SK-N-SH (cell line): ENCODE measurements at regions not wholly inside any gene's neighbourhood (a gene's known extent, or its start where the extent isn't known, plus 50 kb on each side); places are given as distances from the start of the nearest gene placed in this dataset.

Experiments used
- CTCF ChIA-PET: fragments of 300-600, 350-600 bp; formaldehyde crosslinking; extraction: SDS; loops from one replicate; lab custom pipeline; 2021; lab: Yijun Ruan, JAX
- POLR2A ChIA-PET: fragments of 350-600 bp; sonication (Branson Sonifier 250); formaldehyde crosslinking; extraction: SDS; loops from one replicate; lab custom pipeline; 2020; ENCODE audit warnings: antibody characterized with exemption, inconsistent platforms; lab: Yijun Ruan, JAX
- DNase-seq: peaks from one replicate; pipeline ENCODE4 v3.0.0; 2012
- H2AFZ ChIP-seq: fragments of 200-600 bp; sonication (generic); 2 replicates; pipeline ENCODE4 v1.8.1; 2016; ENCODE audit warnings: antibody characterized with exemption, mild to moderate bottlenecking, low read depth
- H3F3A ChIP-seq: fragments of 200-600 bp; sonication (generic); replicated peaks from 2 replicates; pipeline ENCODE3; 2016; ENCODE audit warnings: antibody characterized with exemption, mild to moderate bottlenecking; ENCODE audit not compliant: insufficient read depth
- H3K27ac ChIP-seq, 2 experiments: fragments of 200-500 bp in 1 of 2; fragments of 200-600 bp in 1 of 2; sonication (Bioruptor generic) in 1 of 2; sonication (generic), shearing (Covaris generic) in 1 of 2; 2 replicates each; pipeline versions ENCODE4 v1.5.1 to v1.6.1; 2014 to 2016; ENCODE audit warnings: low read depth in 2 of 2, inconsistent platforms in 1 of 2, low read length in 1 of 2, mild to moderate bottlenecking in 1 of 2, mixed read lengths in 1 of 2
- H3K27me3 ChIP-seq: fragments of 200-600 bp; sonication (generic), shearing (Covaris generic); 2 replicates; pipeline ENCODE4 v1.6.1; 2016; ENCODE audit warnings: mixed run types; ENCODE audit not compliant: insufficient read depth
- H3K36me3 ChIP-seq, 2 experiments: fragments of 200-500 bp in 1 of 2; fragments of 200-600 bp in 1 of 2; sonication (Bioruptor generic) in 1 of 2; sonication (generic) in 1 of 2; replicated peaks in 1 of 2; 2 replicates each; pipeline versions ENCODE3 to v1.5.1; 2014 to 2016; ENCODE audit warnings: low read length in 1 of 2, mild to moderate bottlenecking in 1 of 2; ENCODE audit not compliant: insufficient read depth in 2 of 2, control insufficient read depth in 1 of 2
- H3K4me1 ChIP-seq, 2 experiments: fragments of 200-500 bp in 1 of 2; fragments of 200-600 bp in 1 of 2; sonication (Bioruptor generic) in 1 of 2; sonication (generic), shearing (Covaris generic) in 1 of 2; 2 replicates each; pipeline versions ENCODE4 v1.5.1 to v1.6.1; 2014 to 2016; ENCODE audit warnings: low read depth in 1 of 2, low read length in 1 of 2, mixed run types in 1 of 2; ENCODE audit not compliant: insufficient read depth in 2 of 2, control insufficient read depth in 1 of 2
- H3K4me2 ChIP-seq: fragments of 200-600 bp; sonication (generic), shearing (Covaris generic); 2 replicates; pipeline ENCODE4 v1.6.1; 2017; ENCODE audit warnings: mixed run types
- H3K4me3 ChIP-seq, 2 experiments: fragments of 200-500 bp in 1 of 2; fragments of 200-600 bp in 1 of 2; sonication (Bioruptor generic) in 1 of 2; sonication (generic), shearing (Covaris generic) in 1 of 2; 2 replicates each; pipeline versions ENCODE4 v1.5.1 to v1.8.1; 2014 to 2016; ENCODE audit warnings: low read depth in 2 of 2, inconsistent platforms in 1 of 2, low read length in 1 of 2, mild to moderate bottlenecking in 1 of 2, mixed read lengths in 1 of 2, moderate library complexity in 1 of 2
- H3K79me2 ChIP-seq: fragments of 200-600 bp; sonication (generic); 2 replicates; pipeline ENCODE4 v1.8.1; 2017; ENCODE audit warnings: mild to moderate bottlenecking; ENCODE audit not compliant: insufficient read depth
- H3K9ac ChIP-seq: fragments of 200-600 bp; sonication (generic); 2 replicates; pipeline ENCODE4 v1.6.1; 2017; ENCODE audit warnings: mixed run types
- H3K9me2 ChIP-seq: fragments of 200-600 bp; sonication (generic); 2 replicates; pipeline ENCODE4 v1.6.1; 2017; ENCODE audit warnings: mixed run types
- H3K9me3 ChIP-seq: fragments of 200-600 bp; sonication (generic); 2 replicates; pipeline ENCODE4 v1.6.1; 2017; ENCODE audit warnings: mixed run types, mild to moderate bottlenecking, moderate library complexity
- H4K20me1 ChIP-seq: fragments of 200-600 bp; sonication (generic); 2 replicates; pipeline ENCODE4 v1.6.1; 2017; ENCODE audit warnings: mild to moderate bottlenecking, mixed run types; ENCODE audit not compliant: insufficient read depth
- CHD2 ChIP-seq: fragments of 150-350 bp; IDR thresholded peaks from 2 replicates; pipeline ENCODE4 v1.6.1; 2018; ENCODE audit warnings: low read length; ENCODE audit not compliant: partially characterized antibody
- EP300 ChIP-seq, 2 experiments: IDR thresholded peaks; 2 replicates each; pipeline versions ENCODE4 v1.4.0 to v1.6.1; 2012; ENCODE audit warnings: borderline replicate concordance in 1 of 2, low read depth in 1 of 2, low read length in 1 of 2
- EZH2phosphoT487 ChIP-seq: fragments of 200-600 bp; sonication (generic); IDR thresholded peaks from 2 replicates; pipeline ENCODE4 v1.6.1; 2017; ENCODE audit warnings: low read depth, mixed run types, mild to moderate bottlenecking, antibody characterized with exemption, moderate library complexity, borderline replicate concordance
- FOSL2 ChIP-seq: IDR thresholded peaks from 2 replicates; pipeline ENCODE4 v1.4.0; 2012; ENCODE audit warnings: low read depth, mild to moderate bottlenecking, moderate library complexity, borderline replicate concordance
- FOXJ3 ChIP-seq: sonication (generic); formaldehyde crosslinking; IDR thresholded peaks from 2 replicates; pipeline ENCODE4 v1.5.1; 2020; ENCODE audit warnings: mild to moderate bottlenecking, missing genetic modification reagents
- GABPA ChIP-seq: IDR thresholded peaks from 2 replicates; pipeline ENCODE4 v1.4.0; 2012; ENCODE audit warnings: low read depth, mild to moderate bottlenecking
- GATA2 ChIP-seq: sonication (generic); formaldehyde crosslinking; IDR thresholded peaks from 2 replicates; pipeline ENCODE4 v1.5.0; 2020; ENCODE audit warnings: mild to moderate bottlenecking, missing genetic modification reagents
- NFIC ChIP-seq: IDR thresholded peaks from 2 replicates; pipeline ENCODE4 v1.4.0; 2012; ENCODE audit warnings: borderline replicate concordance
- NRF1 ChIP-seq: IDR thresholded peaks from 2 replicates; pipeline ENCODE4 v1.6.1; 2012; ENCODE audit warnings: low read depth, mild to moderate bottlenecking, low read length
- RCOR1 ChIP-seq: fragments of 150-350 bp; IDR thresholded peaks from 2 replicates; pipeline ENCODE4 v1.6.1; 2017; ENCODE audit warnings: antibody characterized with exemption, low read length
- RFX5 ChIP-seq: IDR thresholded peaks from 2 replicates; pipeline ENCODE4 v1.6.1; 2012; ENCODE audit warnings: mild to moderate bottlenecking, improper control_type of control experiment, low read length
- SIN3A ChIP-seq: IDR thresholded peaks from 2 replicates; pipeline ENCODE4 v1.6.1; 2012; ENCODE audit warnings: low read depth, mild to moderate bottlenecking, low read length, moderate library complexity, borderline replicate concordance
- TAF1 ChIP-seq: IDR thresholded peaks from 2 replicates; pipeline ENCODE4 v1.6.1; 2012; ENCODE audit warnings: low read depth, mild to moderate bottlenecking, low read length, moderate library complexity, borderline replicate concordance
- TEAD4 ChIP-seq: IDR thresholded peaks from 2 replicates; pipeline ENCODE4 v1.4.0; 2012; ENCODE audit warnings: mild to moderate bottlenecking, borderline replicate concordance; ENCODE audit not compliant: insufficient read depth
- WGBS: methylation state at CpG from one replicate; pipeline ENCODE4 v1.1.6; 2017; ENCODE audit warnings: low lambda C conversion rate; 5-methylcytosine and 5-hydroxymethylcytosine counted together

- H3K4me2 ChIP-seq: no peak overlapping the region
These were observed 166.3 kb upstream of the TMEM196 start for GRCh38 chr7:19939746-19940145.

GRCh38 chr7:19932549-19933249, 159.3 kb upstream of the TMEM196 start:
- Histone ChIP-seq H3K4me1 (no peaks in the 10 kb centered on the region), H3K9me2 (no peaks in the 10 kb centered on the region), H4K20me1 (no peaks in the 10 kb centered on the region), H3K9me3 (0 out of 2 replicates have a peak, but pooled peaks cover 9% of the 10 kb centered on the region), H3K79me2 (no peaks in the 10 kb centered on the region), H2AFZ (no peak overlapping the region), H3K27me3 (no peaks in the 10 kb centered on the region), H3K27ac (no peak overlapping the region), H3K4me3 (no peak overlapping the region), H3F3A (no peaks in the 10 kb centered on the region), H3K36me3 (no peaks in the 10 kb centered on the region), H3K4me2 (no peak overlapping the region), H3K9ac (no peak overlapping the region)
- ChIA-PET CTCF (interaction anchor here (1.3 kb wide), 1 partner anchor 13 kb away, joined by 4 read pairs; no protein-coding TSS in a partner anchor), POLR2A (no interaction called here)
- 11% methylated on average over 4 of the region's 4 CpGs for WGBS
- DNase-seq: no peak
- TF ChIP-seq SIN3A (no peak), GABPA (no peak), CHD2 (no peak), EZH2phosphoT487 (no peak), GATA2 (no peak), RFX5 (no peak)

More at GRCh38 chr7:19939746-19940145, 166.3 kb upstream of the TMEM196 start:
- Histone ChIP-seq H3K27me3 (no peaks in the 10 kb centered on the region), H3K27ac (no peak overlapping the region), H3K9me2 (no peaks in the 10 kb centered on the region), H2AFZ (no peak overlapping the region), H3K36me3 (no peaks in the 10 kb centered on the region), H3K79me2 (no peaks in the 10 kb centered on the region), H3K9me3 (0 out of 2 replicates have a peak, but pooled peaks cover 9% of the 10 kb centered on the region), H4K20me1 (no peaks in the 10 kb centered on the region), H3K9ac (no peak overlapping the region), H3K4me1 (no peaks in the 10 kb centered on the region), H3F3A (no peaks in the 10 kb centered on the region), H3K4me3 (no peak overlapping the region)
- no peak for DNase-seq
- CTCF ChIA-PET: no interaction called here
- no peak for TF ChIP-seq NFIC
- no peak for TF ChIP-seq GABPA
- no peak for TF ChIP-seq FOXJ3
- no peak for TF ChIP-seq TAF1
- no peak for TF ChIP-seq RCOR1
- no peak for TF ChIP-seq EP300 (IDR thresholded peaks at IDR 0.05; ENCODE audit: borderline replicate concordance in 1 of 2, low read depth in 1 of 2, low read length in 1 of 2)
- TF ChIP-seq TEAD4: no peak
- TF ChIP-seq NRF1: no peak
- TF ChIP-seq FOSL2: no peak
- POLR2A ChIA-PET: no interaction called here
